Colonic mucosa (tissue), 4 donors: ENCODE measurements at regions not wholly inside any gene's neighbourhood (a gene's known extent, or its start where the extent isn't known, plus 50 kb on each side); places are given as distances from the start of the nearest gene placed in this dataset.

ENCODE experiments used
- DNase-seq: peaks from one replicate; pipeline ENCODE4 v3.0.0-alpha.2; 2020
- H3K27ac ChIP-seq: fragments of 200-600 bp; one replicate; pipeline ENCODE4 v1.8.0; 2021
- H3K27me3 ChIP-seq: fragments of 200-600 bp; one replicate; pipeline ENCODE4 v1.8.0; 2021
- H3K36me3 ChIP-seq: fragments of 200-600 bp; one replicate; pipeline ENCODE4 v1.8.0; 2021
- H3K4me1 ChIP-seq: fragments of 200-600 bp; one replicate; pipeline ENCODE4 v1.8.0; 2021; ENCODE audit warnings: mild to moderate bottlenecking
- H3K4me3 ChIP-seq: fragments of 200-600 bp; one replicate; pipeline ENCODE4 v1.8.0; 2021
- H3K9ac ChIP-seq, 2 donors: one replicate each; pipeline ENCODE4 v1.7.0; 2013; ENCODE audit warnings: control low read depth in 2 of 2, low read depth in 2 of 2, low read length in 2 of 2
- H3K9me3 ChIP-seq: fragments of 200-600 bp; one replicate; pipeline ENCODE4 v1.8.0; 2021
- CTCF ChIP-seq: fragments of 200-600 bp; IDR thresholded peaks from one replicate; pipeline ENCODE4 v1.8.0; 2022; ENCODE audit warnings: antibody characterized with exemption, mild to moderate bottlenecking
- intact Hi-C: fragments of 100-400 bp; cut with DNase I; formaldehyde crosslinking; loops from one replicate; pipeline ENCODE4 v1.14.1; 2022
- donor health status: healthy.
- donor health status: DM: no; HTN: no; CAD: no.
- donor health status: DM: no; HTN: no; CAD: no.

DNA sequence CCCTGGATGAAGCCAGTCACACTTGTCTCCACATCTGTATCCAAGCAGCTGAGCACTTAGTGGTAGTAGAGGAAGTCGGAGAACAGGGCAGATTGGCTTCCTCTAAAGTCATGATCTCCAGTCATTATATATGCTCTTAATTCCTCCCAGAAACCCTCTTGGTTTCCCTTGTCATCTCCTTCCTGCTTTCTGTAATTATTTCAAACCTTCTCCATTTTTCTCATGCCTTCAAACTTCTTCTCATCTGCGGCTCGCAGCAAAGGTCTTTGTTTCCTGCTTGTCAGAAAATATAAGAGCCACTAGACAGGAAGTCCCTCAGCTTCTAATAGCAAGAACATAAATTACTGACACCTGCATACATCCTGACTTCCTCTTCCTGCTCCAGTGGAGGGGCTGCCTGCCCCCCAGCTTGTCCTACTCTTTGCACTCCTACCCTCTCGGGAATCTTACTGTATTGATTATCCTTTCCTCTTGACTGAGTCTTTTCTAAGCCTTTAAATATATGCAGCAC is 124.6 kb upstream of the NGF start:
- Histone ChIP-seq H3K27me3 (no peaks in the 10 kb centered on the region), H3K27ac (no peak overlapping the region), H3K9me3 (no peaks in the 10 kb centered on the region), H3K4me1 (no peaks in the 10 kb centered on the region), H3K36me3 (no peaks in the 10 kb centered on the region), H3K4me3 (no peak overlapping the region), H3K9ac (no peak overlapping the region)
- intact Hi-C loops: loop anchor here (10.0 kb wide), 1 partner anchor 188 kb away; no protein-coding TSS in a partner anchor
- TF ChIP-seq CTCF: no peak
- DNase-seq: no peak

DNA sequence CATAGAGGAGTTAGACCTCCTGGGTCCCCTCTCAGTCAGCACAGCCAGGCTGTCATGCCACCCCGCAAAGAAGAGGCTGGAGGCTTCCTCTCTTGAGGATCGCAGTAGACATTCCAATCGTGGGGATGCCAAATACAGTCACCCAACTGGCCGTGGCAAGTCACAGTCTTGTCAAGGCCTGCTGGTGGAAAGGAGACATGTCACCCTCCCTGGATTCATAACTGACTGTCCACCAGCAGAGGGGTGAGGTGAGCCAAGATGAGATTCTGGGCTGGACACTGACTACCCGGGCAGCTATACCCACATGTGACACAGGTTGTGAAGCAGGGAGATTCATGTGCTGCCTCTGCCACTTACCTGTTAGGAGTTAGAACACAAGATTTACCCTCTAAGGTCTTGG is 123.5 kb upstream of the NGF start:
- DNase-seq: no peak
- no peaks in the 10 kb centered on the region for H3K27me3 ChIP-seq
- intact Hi-C loops: loop anchor here (10.0 kb wide), 1 partner anchor 187 kb away; no protein-coding TSS in a partner anchor
- no peaks in the 10 kb centered on the region for H3K4me1 ChIP-seq
- no peaks in the 10 kb centered on the region for H3K36me3 ChIP-seq
- H3K4me3 ChIP-seq: no peak overlapping the region
- no peak overlapping the region for H3K27ac ChIP-seq
- TF ChIP-seq CTCF: no peak
- H3K9me3 ChIP-seq: no peaks in the 10 kb centered on the region
- no peak overlapping the region for H3K9ac ChIP-seq

GRCh38 chr1:115459161-115459560 is 121.1 kb upstream of the NGF start:
- no peak for TF ChIP-seq CTCF
- H3K9me3 ChIP-seq: no peaks in the 10 kb centered on the region
- intact Hi-C loops: no loop called here
- no peak overlapping the region for H3K4me3 ChIP-seq
- H3K36me3 ChIP-seq: no peaks in the 10 kb centered on the region
- H3K27ac ChIP-seq: no peak overlapping the region
- H3K4me1 ChIP-seq: no peaks in the 10 kb centered on the region
- no peak overlapping the region for H3K9ac ChIP-seq
- no peaks in the 10 kb centered on the region for H3K27me3 ChIP-seq
- no peak for DNase-seq

DNA sequence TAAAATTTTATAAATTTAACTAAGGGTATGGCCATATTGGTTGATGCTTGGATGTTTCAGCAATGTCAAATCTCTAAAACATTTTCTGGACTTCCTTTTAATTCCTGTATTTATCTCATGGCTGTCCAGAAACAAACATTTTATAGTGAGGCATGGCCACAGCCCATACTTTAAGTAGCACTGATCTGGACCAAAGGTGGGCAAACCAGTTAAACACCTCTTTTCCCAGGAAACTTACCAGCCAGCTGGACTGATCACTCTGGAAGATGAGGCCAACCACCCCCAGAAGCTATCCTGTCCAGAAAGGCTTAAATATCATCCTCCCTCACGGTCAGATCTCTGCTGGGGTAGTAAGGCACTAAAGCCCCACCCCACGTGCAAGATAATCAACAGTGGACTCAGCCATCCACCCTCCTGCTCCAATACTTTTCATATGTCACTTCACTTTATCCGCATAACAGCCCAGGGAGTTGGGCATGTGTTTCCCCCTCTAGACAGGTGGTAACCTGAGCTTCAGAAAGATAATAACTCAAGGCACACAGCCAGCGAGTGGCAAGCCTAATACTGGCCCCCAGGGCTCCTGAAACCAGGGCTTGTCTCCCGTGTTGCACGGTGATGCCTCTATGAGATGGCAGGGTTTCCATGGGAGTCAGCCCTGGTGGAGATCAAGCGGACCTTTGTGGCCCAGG is 120.5 kb upstream of the NGF start:
- H3K4me3 ChIP-seq: no peak overlapping the region
- H3K27ac ChIP-seq: no peak overlapping the region
- intact Hi-C loops: no loop called here
- no peaks in the 10 kb centered on the region for H3K9me3 ChIP-seq
- DNase-seq: no peak
- no peaks in the 10 kb centered on the region for H3K4me1 ChIP-seq
- no peak for TF ChIP-seq CTCF
- no peak overlapping the region for H3K9ac ChIP-seq
- H3K36me3 ChIP-seq: no peaks in the 10 kb centered on the region
- no peaks in the 10 kb centered on the region for H3K27me3 ChIP-seq

GRCh38 chr1:115457289-115457688 is 119.2 kb upstream of the NGF start:
- H3K36me3 ChIP-seq: no peaks in the 10 kb centered on the region
- no peak overlapping the region for H3K4me3 ChIP-seq
- TF ChIP-seq CTCF: no peak
- H3K4me1 ChIP-seq: no peaks in the 10 kb centered on the region
- no peaks in the 10 kb centered on the region for H3K9me3 ChIP-seq
- H3K27me3 ChIP-seq: no peaks in the 10 kb centered on the region
- intact Hi-C loops: no loop called here
- DNase-seq: no peak
- no peak overlapping the region for H3K27ac ChIP-seq
- H3K9ac ChIP-seq: no peak overlapping the region
